ENCODE measurements at regions not wholly inside any gene's neighbourhood (a gene's known extent, or its start where the extent isn't known, plus 50 kb on each side); places are given as distances from the start of the nearest gene placed in this dataset.

- TF ChIP-seq GATA3 (IDR thresholded peaks at IDR 0.05; ENCODE audit: low read depth, low read length), result no peak
- TF ChIP-seq GATA2 (IDR thresholded peaks at IDR 0.05; ENCODE audit: low read depth, low read length), result no peak
Observed at GRCh38 chr5:93087326-93087725, 493.7 kb downstream of the NR2F1-AS1 start.

GRCh38 chr5:93082981-93083380 lies 498.0 kb downstream of the NR2F1-AS1 start:
- TF ChIP-seq GATA2 (IDR thresholded peaks at IDR 0.05; ENCODE audit: low read depth, low read length) (no peak), GATA3 (IDR thresholded peaks at IDR 0.05; ENCODE audit: low read depth, low read length) (no peak)

- no peak for TF ChIP-seq GATA2 (IDR thresholded peaks at IDR 0.05; ENCODE audit: low read depth, low read length)
- TF ChIP-seq GATA3 (IDR thresholded peaks at IDR 0.05; ENCODE audit: low read depth, low read length), result no peak
Observed at GRCh38 chr5:93079046-93079445, 502.0 kb downstream of the NR2F1-AS1 start.

GRCh38 chr5:93078082-93079038 lies 502.7 kb downstream of the NR2F1-AS1 start:
- TF ChIP-seq GATA2 (IDR thresholded peaks at IDR 0.05; ENCODE audit: low read depth, low read length) (no peak), GATA3 (IDR thresholded peaks at IDR 0.05; ENCODE audit: low read depth, low read length) (no peak)

- TF ChIP-seq GATA2 (IDR thresholded peaks at IDR 0.05; ENCODE audit: low read depth, low read length) (no peak), GATA3 (IDR thresholded peaks at IDR 0.05; ENCODE audit: low read depth, low read length) (no peak)
Observed at GRCh38 chr5:93076566-93076965, 504.5 kb downstream of the NR2F1-AS1 start.

GRCh38 chr5:93076096-93076495 lies 504.9 kb downstream of the NR2F1-AS1 start:
- TF ChIP-seq GATA2 (IDR thresholded peaks at IDR 0.05; ENCODE audit: low read depth, low read length), result no peak
- TF ChIP-seq GATA3 (IDR thresholded peaks at IDR 0.05; ENCODE audit: low read depth, low read length), result no peak

- peak; percentile 62 for TF ChIP-seq GATA3 (IDR thresholded peaks at IDR 0.05; ENCODE audit: low read depth, low read length)
- TF ChIP-seq GATA2 (IDR thresholded peaks at IDR 0.05; ENCODE audit: low read depth, low read length), result peak; percentile 86
Observed at GRCh38 chr5:93073547-93073946, 507.5 kb downstream of the NR2F1-AS1 start.

GRCh38 chr5:93072831-93073459 lies 508.1 kb downstream of the NR2F1-AS1 start:
- TF ChIP-seq GATA2 (IDR thresholded peaks at IDR 0.05; ENCODE audit: low read depth, low read length) (no peak), GATA3 (IDR thresholded peaks at IDR 0.05; ENCODE audit: low read depth, low read length) (no peak)

GRCh38 chr5:93071710-93072109 lies 509.3 kb downstream of the NR2F1-AS1 start:
- TF ChIP-seq GATA2 (IDR thresholded peaks at IDR 0.05; ENCODE audit: low read depth, low read length), result no peak
- TF ChIP-seq GATA3 (IDR thresholded peaks at IDR 0.05; ENCODE audit: low read depth, low read length), result no peak

GRCh38 chr5:93070938-93071337 lies 510.1 kb downstream of the NR2F1-AS1 start:
- TF ChIP-seq GATA3 (IDR thresholded peaks at IDR 0.05; ENCODE audit: low read depth, low read length) (no peak), GATA2 (IDR thresholded peaks at IDR 0.05; ENCODE audit: low read depth, low read length) (no peak)

GRCh38 chr5:93069276-93069675 lies 511.7 kb downstream of the NR2F1-AS1 start:
- no peak for TF ChIP-seq GATA3 (IDR thresholded peaks at IDR 0.05; ENCODE audit: low read depth, low read length)
- no peak for TF ChIP-seq GATA2 (IDR thresholded peaks at IDR 0.05; ENCODE audit: low read depth, low read length)

GRCh38 chr5:93062548-93062947 lies 518.5 kb downstream of the NR2F1-AS1 start:
- TF ChIP-seq GATA2 (IDR thresholded peaks at IDR 0.05; ENCODE audit: low read depth, low read length), result no peak
- TF ChIP-seq GATA3 (IDR thresholded peaks at IDR 0.05; ENCODE audit: low read depth, low read length), result no peak

GRCh38 chr5:93058309-93058708 lies 522.7 kb downstream of the NR2F1-AS1 start:
- TF ChIP-seq GATA2 (IDR thresholded peaks at IDR 0.05; ENCODE audit: low read depth, low read length), result no peak
- TF ChIP-seq GATA3 (IDR thresholded peaks at IDR 0.05; ENCODE audit: low read depth, low read length), result no peak

GRCh38 chr5:93057311-93057710 lies 523.7 kb downstream of the NR2F1-AS1 start:
- no peak for TF ChIP-seq GATA2 (IDR thresholded peaks at IDR 0.05; ENCODE audit: low read depth, low read length)
- no peak for TF ChIP-seq GATA3 (IDR thresholded peaks at IDR 0.05; ENCODE audit: low read depth, low read length)

- TF ChIP-seq GATA3 (IDR thresholded peaks at IDR 0.05; ENCODE audit: low read depth, low read length) (no peak), GATA2 (IDR thresholded peaks at IDR 0.05; ENCODE audit: low read depth, low read length) (no peak)
Observed at GRCh38 chr5:93055971-93056370, 525.0 kb downstream of the NR2F1-AS1 start.
